ENCODE measurements at regions not wholly inside any gene's neighbourhood (a gene's known extent, or its start where the extent isn't known, plus 50 kb on each side); places are given as distances from the start of the nearest gene placed in this dataset.

GRCh38 chr9:88274078-88274477, 114.2 kb upstream of the SPIN1 start:
- no peak for DNase-seq (ENCODE audit: low spot score)
- H3K9me3 ChIP-seq (ENCODE audit: control insufficient read depth in 4 of 4, low read length in 3 of 4), result no peaks in the 10 kb centered on the region
- 87% methylated on average over 2 of the region's 2 CpGs for WGBS
- no peak for TF ChIP-seq REST (IDR thresholded peaks at IDR 0.05)
- TF ChIP-seq, protein P1, sequence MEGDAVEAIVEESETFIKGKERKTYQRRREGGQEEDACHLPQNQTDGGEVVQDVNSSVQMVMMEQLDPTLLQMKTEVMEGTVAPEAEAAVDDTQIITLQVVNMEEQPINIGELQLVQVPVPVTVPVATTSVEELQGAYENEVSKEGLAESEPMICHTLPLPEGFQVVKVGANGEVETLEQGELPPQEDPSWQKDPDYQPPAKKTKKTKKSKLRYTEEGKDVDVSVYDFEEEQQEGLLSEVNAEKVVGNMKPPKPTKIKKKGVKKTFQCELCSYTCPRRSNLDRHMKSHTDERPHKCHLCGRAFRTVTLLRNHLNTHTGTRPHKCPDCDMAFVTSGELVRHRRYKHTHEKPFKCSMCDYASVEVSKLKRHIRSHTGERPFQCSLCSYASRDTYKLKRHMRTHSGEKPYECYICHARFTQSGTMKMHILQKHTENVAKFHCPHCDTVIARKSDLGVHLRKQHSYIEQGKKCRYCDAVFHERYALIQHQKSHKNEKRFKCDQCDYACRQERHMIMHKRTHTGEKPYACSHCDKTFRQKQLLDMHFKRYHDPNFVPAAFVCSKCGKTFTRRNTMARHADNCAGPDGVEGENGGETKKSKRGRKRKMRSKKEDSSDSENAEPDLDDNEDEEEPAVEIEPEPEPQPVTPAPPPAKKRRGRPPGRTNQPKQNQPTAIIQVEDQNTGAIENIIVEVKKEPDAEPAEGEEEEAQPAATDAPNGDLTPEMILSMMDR (IDR thresholded peaks at IDR 0.05; ENCODE audit: low read depth, low read length, missing input control), result no peak
- no peak for TF ChIP-seq EGR1 (IDR thresholded peaks at IDR 0.05; ENCODE audit: low read depth in 2 of 2)
- TF ChIP-seq TAF1 (conservative IDR thresholded peaks at IDR 0.05), result no peak
- no peak for TF ChIP-seq HNF4G (IDR thresholded peaks at IDR 0.05)
- TF ChIP-seq ZBTB33 (IDR thresholded peaks at IDR 0.05), result no peak
- no peak for TF ChIP-seq JUND (IDR thresholded peaks at IDR 0.05)
- no peak for TF ChIP-seq GABPA (IDR thresholded peaks at IDR 0.05 in 1 of 2, conservative IDR thresholded peaks at IDR 0.05 in 1 of 2)
- no peak for TF ChIP-seq SP1 (IDR thresholded peaks at IDR 0.05)
- no peak for TF ChIP-seq YY1 (IDR thresholded peaks at IDR 0.05)
- TF ChIP-seq, protein P2, sequence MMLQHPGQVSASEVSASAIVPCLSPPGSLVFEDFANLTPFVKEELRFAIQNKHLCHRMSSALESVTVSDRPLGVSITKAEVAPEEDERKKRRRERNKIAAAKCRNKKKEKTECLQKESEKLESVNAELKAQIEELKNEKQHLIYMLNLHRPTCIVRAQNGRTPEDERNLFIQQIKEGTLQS (IDR thresholded peaks at IDR 0.05), result no peak
- TF ChIP-seq, protein P3, sequence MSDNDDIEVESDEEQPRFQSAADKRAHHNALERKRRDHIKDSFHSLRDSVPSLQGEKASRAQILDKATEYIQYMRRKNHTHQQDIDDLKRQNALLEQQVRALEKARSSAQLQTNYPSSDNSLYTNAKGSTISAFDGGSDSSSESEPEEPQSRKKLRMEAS (IDR thresholded peaks at IDR 0.05), result no peak
- no peak for TF ChIP-seq HNF4A (conservative IDR thresholded peaks at IDR 0.05)
- TF ChIP-seq RXRA (IDR thresholded peaks at IDR 0.05), result no peak
- no peaks in the 10 kb centered on the region for H3K36me3 ChIP-seq (ENCODE audit: control insufficient read depth in 4 of 4, insufficient read depth in 3 of 4, low read depth in 1 of 4, low read length in 3 of 4)
- no peak overlapping the region for H3K9ac ChIP-seq (ENCODE audit: low read depth in 1 of 2, low read length in 2 of 2)
- H3K27ac ChIP-seq (ENCODE audit: low read depth in 1 of 2, low read length in 2 of 2), result no peak overlapping the region
- H3K27me3 ChIP-seq (ENCODE audit: control insufficient read depth in 4 of 4, insufficient read depth in 4 of 4, low read length in 3 of 4), result no peaks in the 10 kb centered on the region
- no peaks in the 10 kb centered on the region for H3K4me1 ChIP-seq (ENCODE audit: control insufficient read depth in 4 of 4, insufficient read depth in 4 of 4, low read length in 3 of 4)
- H3K4me3 ChIP-seq (ENCODE audit: low read depth in 1 of 3, low read length in 3 of 3), result no peak overlapping the region

DNA sequence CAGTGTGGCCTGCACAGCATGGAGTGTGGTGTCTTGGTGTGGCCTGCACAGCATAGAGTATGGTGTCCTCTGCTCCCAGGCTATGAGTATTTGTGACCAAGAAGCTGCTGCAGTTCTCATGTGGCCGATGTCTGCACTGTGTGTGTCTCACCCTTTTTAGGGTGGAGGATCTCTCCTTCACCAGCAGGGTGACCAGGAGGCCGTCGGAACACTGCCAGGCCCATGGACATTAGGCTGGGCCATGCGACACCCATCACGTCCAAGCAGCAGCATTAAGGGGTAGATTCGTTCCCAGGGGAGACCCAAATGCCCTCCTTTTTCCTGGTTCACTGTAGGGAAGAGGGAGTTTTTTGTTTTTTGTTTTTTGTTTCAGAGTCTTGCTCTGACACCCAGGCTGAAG, 115.3 kb upstream of the SPIN1 start:
- no peaks in the 10 kb centered on the region for H3K9me3 ChIP-seq (ENCODE audit: control insufficient read depth in 4 of 4, low read length in 3 of 4)
- H3K4me1 ChIP-seq (ENCODE audit: control insufficient read depth in 4 of 4, insufficient read depth in 4 of 4, low read length in 3 of 4), result no peaks in the 10 kb centered on the region
- no peak overlapping the region for H3K9ac ChIP-seq (ENCODE audit: low read depth in 1 of 2, low read length in 2 of 2)
- H3K4me3 ChIP-seq (ENCODE audit: low read depth in 1 of 3, low read length in 3 of 3), result no peak overlapping the region
- H3K36me3 ChIP-seq (ENCODE audit: control insufficient read depth in 4 of 4, insufficient read depth in 3 of 4, low read depth in 1 of 4, low read length in 3 of 4), result no peaks in the 10 kb centered on the region
- no peak overlapping the region for H3K27ac ChIP-seq (ENCODE audit: low read depth in 1 of 2, low read length in 2 of 2)
- no peaks in the 10 kb centered on the region for H3K27me3 ChIP-seq (ENCODE audit: control insufficient read depth in 4 of 4, insufficient read depth in 4 of 4, low read length in 3 of 4)
- no peak for DNase-seq (ENCODE audit: low spot score)
- no peak for TF ChIP-seq HNF4G (IDR thresholded peaks at IDR 0.05)
- WGBS, result 90% methylated on average over 6 of the region's 6 CpGs
